HG03469 (cell line): ENCODE measurements at regions not wholly inside any gene's neighbourhood (a gene's known extent, or its start where the extent isn't known, plus 50 kb on each side); places are given as distances from the start of the nearest gene placed in this dataset.

Source experiments
- ATAC-seq: cut with Tn5 transposase; IDR thresholded peaks from one replicate; pipeline ENCODE4 v1.9.1; 2021; ENCODE audit warnings: mild to moderate bottlenecking, moderate library complexity, moderate number of reproducible peaks; ENCODE audit not compliant: unreplicated experiment

GRCh38 chr3:84439476-84439875, 519.3 kb upstream of the CADM2 start:
- no peak for ATAC-seq

- no peak for ATAC-seq
These were observed 518.5 kb upstream of the CADM2 start for GRCh38 chr3:84440291-84440690.

- no peak for ATAC-seq
These were observed 516.3 kb upstream of the CADM2 start for GRCh38 chr3:84442533-84442932.

- no peak for ATAC-seq
These were observed 513.9 kb upstream of the CADM2 start for GRCh38 chr3:84444726-84445521.

- no peak for ATAC-seq
These were observed 471.5 kb upstream of the CADM2 start for GRCh38 chr3:84487296-84487695.

GRCh38 chr3:84504761-84505160, 454.0 kb upstream of the CADM2 start:
- ATAC-seq, result no peak

GRCh38 chr3:84510007-84510406, 448.8 kb upstream of the CADM2 start:
- no peak for ATAC-seq

- ATAC-seq, result no peak
These were observed 435.9 kb upstream of the CADM2 start for GRCh38 chr3:84522893-84523292.

GRCh38 chr3:84536916-84537315, 421.9 kb upstream of the CADM2 start:
- no peak for ATAC-seq

GRCh38 chr3:84538597-84538996, 420.2 kb upstream of the CADM2 start:
- ATAC-seq, result no peak

- ATAC-seq, result no peak
These were observed 411.6 kb upstream of the CADM2 start for GRCh38 chr3:84547207-84547606.

GRCh38 chr3:84547971-84548970, 410.5 kb upstream of the CADM2 start:
- peak; percentile 93 for ATAC-seq

- ATAC-seq, result no peak
These were observed 403.2 kb upstream of the CADM2 start for GRCh38 chr3:84555629-84556028.

- ATAC-seq, result no peak
These were observed 392.5 kb upstream of the CADM2 start for GRCh38 chr3:84566256-84566655.

- ATAC-seq, result no peak
These were observed 391.0 kb upstream of the CADM2 start for GRCh38 chr3:84567796-84568195.

- no peak for ATAC-seq
These were observed 384.8 kb upstream of the CADM2 start for GRCh38 chr3:84573962-84574361.

GRCh38 chr3:84586427-84586826, 372.4 kb upstream of the CADM2 start:
- no peak for ATAC-seq

GRCh38 chr3:84600703-84601225, 358.0 kb upstream of the CADM2 start:
- no peak for ATAC-seq

- no peak for ATAC-seq
These were observed 357.5 kb upstream of the CADM2 start for GRCh38 chr3:84601303-84601702.

- ATAC-seq, result no peak
These were observed 337.0 kb upstream of the CADM2 start for GRCh38 chr3:84621823-84622222.

GRCh38 chr3:84634668-84635067, 324.1 kb upstream of the CADM2 start:
- no peak for ATAC-seq

GRCh38 chr3:84637272-84637671, 321.5 kb upstream of the CADM2 start:
- ATAC-seq, result no peak
